Left colon (tissue), 2 donors: ENCODE measurements at regions not wholly inside any gene's neighbourhood (a gene's known extent, or its start where the extent isn't known, plus 50 kb on each side); places are given as distances from the start of the nearest gene placed in this dataset.

Experiments
- ATAC-seq: fragments of 200-7000 bp; cut with Tn5 transposase; one replicate; pipeline ENCODE4 v1.9.1; 2020; ENCODE audit warnings: mild to moderate bottlenecking, moderate library complexity
- DNase-seq, 2 donors: peaks; one replicate each; pipeline ENCODE4 v3.0.0-alpha.2; 2020
- intact Hi-C, 2 donors: fragments of 100-400 bp; cut with DNase I in 1 of 2; cut with micrococcal nuclease in 1 of 2; formaldehyde crosslinking; loops; one replicate each; pipeline versions ENCODE4 v1.11.2 to v1.14.0; 2022; cut with DNase I, micrococcal nuclease
- donor health status: DM: no; HTN: no; CAD: no.
- donor health status: DM: yes; HTN: yes; CAD: no.

DNA sequence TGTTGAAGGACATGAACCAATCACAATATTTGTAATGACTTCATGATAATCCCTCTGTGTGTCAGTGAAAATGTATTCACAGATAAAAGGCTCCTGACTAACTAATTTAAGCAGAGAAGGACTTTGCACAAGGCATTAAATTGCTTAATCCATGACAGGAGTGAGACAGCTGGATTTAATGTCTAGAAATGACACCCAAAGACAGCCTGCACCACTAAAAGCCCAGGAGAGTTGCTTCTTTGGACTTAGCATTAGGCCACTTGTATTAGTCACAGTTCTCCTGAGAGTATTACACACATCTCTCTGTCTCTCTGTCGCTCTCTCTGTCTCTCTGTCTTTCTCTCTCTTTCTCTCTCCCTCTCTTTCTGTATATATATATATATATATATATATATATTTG is 180.4 kb downstream of the GOLGA8K start:
- DNase-seq (no peak), ATAC-seq (no peak)
- intact Hi-C loops, result no loop called here
